Activated naive CD4-positive, alpha-beta T cell treated with anti-CD3 and anti-CD28 coated beads, Interleukin-2, amount 50 U/mL, for 72 hours (primary cell): ENCODE measurements at regions not wholly inside any gene's neighbourhood (a gene's known extent, or its start where the extent isn't known, plus 50 kb on each side); places are given as distances from the start of the nearest gene placed in this dataset.
"Not testable (repeated sequence)": the region's sequence is repeated elsewhere in the genome, so short reads cannot be mapped to it uniquely, and the experiment has no call there.

Experiments used
- ATAC-seq, 2 donors: fragments of 150-1000 bp; cut with Tn5 transposase; 2 replicates each; pipeline ENCODE4 v1.10.0; 2021; ENCODE audit warnings: mild to moderate bottlenecking in 2 of 2, moderate library complexity in 2 of 2
- DNase-seq, 2 donors: peaks; one replicate each; pipeline ENCODE4 v3.0.0; 2021 to 2022; ENCODE audit warnings: low spot score in 2 of 2
- H3K27ac Mint-ChIP-seq, 2 donors: one replicate each; pipeline ENCODE4 v1.8.0; 2022; ENCODE audit warnings: mild to moderate bottlenecking in 2 of 2, mixed read lengths in 2 of 2
- H3K36me3 Mint-ChIP-seq, 2 donors: one replicate each; pipeline ENCODE4 v1.8.0; 2022; ENCODE audit warnings: mixed read lengths in 2 of 2
- H3K9me3 Mint-ChIP-seq, 2 donors: one replicate each; pipeline ENCODE4 v1.8.0; 2022; ENCODE audit warnings: mixed read lengths in 2 of 2

DNA sequence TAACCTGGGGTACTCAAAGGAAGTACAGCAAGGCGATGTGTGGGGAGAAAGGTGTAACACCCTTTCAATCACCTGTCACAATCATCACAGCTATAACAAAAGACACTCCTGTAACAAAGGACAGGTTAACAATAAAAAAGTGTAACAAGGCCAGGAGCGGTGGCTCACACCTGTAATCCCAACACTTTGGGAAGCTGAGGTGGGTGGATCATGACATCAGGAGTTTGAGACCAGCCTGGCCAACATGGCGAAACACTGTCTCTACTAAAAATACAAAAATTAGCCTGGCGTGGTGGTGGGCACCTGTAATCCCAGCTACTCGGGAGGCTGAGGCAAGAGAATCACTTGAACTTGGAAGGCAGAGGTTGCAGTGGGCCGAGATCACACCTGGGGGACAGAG is 436.4 kb downstream of the RBFOX1 start:
- not testable (repeated sequence) for H3K36me3 Mint-ChIP-seq, H3K27ac Mint-ChIP-seq, DNase-seq, ATAC-seq
- H3K9me3 Mint-ChIP-seq: peaks cover 23 to 31% of the 10 kb centered on the region in 2 donors

DNA sequence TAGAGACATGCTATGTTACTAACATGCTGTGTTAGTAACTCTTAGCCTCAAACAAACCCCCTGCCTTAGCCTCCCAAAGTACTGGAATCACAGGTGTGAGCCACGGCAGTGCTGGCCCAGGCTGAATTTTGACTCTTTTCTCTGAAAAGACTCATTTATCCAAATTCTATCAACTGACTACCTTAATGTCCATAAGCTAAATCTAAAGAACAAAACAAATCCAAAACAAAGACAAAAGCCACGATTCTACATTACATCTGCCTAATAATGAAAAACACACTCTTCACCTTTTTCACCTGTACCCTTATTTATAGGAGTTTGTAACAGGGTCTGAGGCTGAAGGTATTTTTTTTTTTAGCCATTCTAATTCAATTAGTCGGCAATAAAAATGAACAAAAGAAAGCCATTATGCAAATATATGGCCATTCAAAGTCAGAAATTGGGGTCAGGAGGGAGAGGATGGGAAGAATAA is 432.5 kb downstream of the RBFOX1 start:
- ATAC-seq (no peak), DNase-seq (no peak)
- Mint-ChIP-seq H3K36me3 (no peaks in the 10 kb centered on the region), H3K27ac (no peak overlapping the region), H3K9me3 (peaks cover 10 to 20% of the 10 kb centered on the region in 2 donors)

DNA sequence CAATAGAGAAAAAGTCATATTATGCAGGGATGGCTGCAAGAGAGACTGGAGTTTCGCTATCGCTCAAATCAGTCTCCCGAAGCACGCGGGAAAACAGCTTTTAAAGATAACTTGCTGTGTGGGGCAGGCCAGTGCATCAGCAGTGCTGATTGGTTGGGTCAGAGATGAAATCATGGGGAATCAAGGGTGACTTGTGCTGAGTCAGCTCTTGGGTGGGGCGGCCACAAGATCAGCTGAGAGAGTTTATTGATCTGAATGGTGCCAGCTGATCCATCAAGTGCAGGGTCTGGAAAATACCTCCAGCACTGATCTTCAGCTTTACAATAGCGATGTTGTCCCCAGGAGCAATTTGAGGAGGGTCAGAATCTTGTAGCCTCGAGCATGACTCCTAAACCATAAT is 430.5 kb downstream of the RBFOX1 start:
- Mint-ChIP-seq H3K36me3 (no peaks in the 10 kb centered on the region), H3K9me3 (peaks cover 11 to 22% of the 10 kb centered on the region in 2 donors), H3K27ac (no peak overlapping the region)
- ATAC-seq: no peak
- DNase-seq: no peak
